ENCODE measurements at regions not wholly inside any gene's neighbourhood (a gene's known extent, or its start where the extent isn't known, plus 50 kb on each side); places are given as distances from the start of the nearest gene placed in this dataset.

DNA sequence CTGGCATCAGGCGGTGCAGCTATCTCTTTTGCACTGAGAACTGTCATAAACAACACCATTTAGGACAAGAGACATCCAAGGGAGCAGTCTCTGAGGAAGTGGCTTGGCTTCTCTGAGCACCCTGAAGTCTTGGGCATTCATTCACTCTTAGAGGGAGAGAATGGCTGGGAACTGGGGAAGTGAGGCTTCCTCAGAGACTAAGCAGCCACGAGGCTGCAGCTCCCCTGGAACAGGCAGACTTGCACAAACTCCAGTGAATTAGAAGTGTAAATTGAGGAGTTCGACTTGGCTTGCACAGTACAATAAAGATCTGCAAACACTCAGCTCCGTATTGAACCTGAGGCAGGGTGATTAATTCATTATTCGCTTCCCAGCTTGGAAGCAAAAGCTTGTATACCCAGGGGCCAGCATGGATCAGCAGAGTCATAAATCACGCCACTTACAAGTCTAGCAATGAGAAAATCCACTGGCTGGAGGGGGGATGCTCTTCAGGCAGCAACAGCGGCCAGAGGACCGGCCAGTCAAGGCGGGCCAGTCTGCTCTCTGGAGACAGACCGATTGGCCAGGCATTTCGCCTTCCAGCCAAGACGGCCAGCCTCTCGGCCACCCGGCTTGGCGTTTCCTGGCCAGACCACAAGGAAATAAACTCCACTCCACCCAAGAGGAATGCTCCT lies 118.8 kb upstream of the ADPGK start:
- H3K36me3 Mint-ChIP-seq (ENCODE audit: unreplicated experiment), result no peaks in the 10 kb centered on the region
- peak overlapping the region; percentile 56 for H3K27ac Mint-ChIP-seq (ENCODE audit: unreplicated experiment)
- H3K27me3 Mint-ChIP-seq (ENCODE audit: unreplicated experiment), result peaks cover 3% of the 10 kb centered on the region
- peaks cover 33% of the 10 kb centered on the region for H3K4me1 Mint-ChIP-seq (ENCODE audit: unreplicated experiment)
- TF ChIP-seq, protein P1, sequence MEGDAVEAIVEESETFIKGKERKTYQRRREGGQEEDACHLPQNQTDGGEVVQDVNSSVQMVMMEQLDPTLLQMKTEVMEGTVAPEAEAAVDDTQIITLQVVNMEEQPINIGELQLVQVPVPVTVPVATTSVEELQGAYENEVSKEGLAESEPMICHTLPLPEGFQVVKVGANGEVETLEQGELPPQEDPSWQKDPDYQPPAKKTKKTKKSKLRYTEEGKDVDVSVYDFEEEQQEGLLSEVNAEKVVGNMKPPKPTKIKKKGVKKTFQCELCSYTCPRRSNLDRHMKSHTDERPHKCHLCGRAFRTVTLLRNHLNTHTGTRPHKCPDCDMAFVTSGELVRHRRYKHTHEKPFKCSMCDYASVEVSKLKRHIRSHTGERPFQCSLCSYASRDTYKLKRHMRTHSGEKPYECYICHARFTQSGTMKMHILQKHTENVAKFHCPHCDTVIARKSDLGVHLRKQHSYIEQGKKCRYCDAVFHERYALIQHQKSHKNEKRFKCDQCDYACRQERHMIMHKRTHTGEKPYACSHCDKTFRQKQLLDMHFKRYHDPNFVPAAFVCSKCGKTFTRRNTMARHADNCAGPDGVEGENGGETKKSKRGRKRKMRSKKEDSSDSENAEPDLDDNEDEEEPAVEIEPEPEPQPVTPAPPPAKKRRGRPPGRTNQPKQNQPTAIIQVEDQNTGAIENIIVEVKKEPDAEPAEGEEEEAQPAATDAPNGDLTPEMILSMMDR (IDR thresholded peaks at IDR 0.05), result no peak
- no peak overlapping the region for H3K4me3 Mint-ChIP-seq (ENCODE audit: unreplicated experiment)
- no peak for DNase-seq (ENCODE audit: extremely low spot score, unreplicated experiment)
- H3K9me3 Mint-ChIP-seq (ENCODE audit: unreplicated experiment), result no peaks in the 10 kb centered on the region

DNA sequence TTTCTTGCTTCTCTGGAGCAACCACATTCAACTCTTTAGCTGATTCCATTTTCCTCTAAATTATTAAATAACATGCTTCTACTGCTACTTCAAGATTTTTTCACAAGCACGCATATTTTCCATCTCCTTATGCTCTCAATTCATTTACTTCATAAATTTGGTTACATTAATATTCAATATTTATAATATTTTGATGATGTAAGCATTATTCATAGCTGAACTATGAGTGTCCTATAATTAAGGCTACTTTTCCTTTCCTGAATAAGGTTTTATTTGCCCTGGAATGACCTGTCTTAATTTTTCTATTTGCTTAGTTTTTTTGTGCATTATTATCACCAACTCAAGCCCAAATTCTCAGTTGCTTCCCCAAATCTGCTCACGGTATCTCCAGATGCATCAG lies 109.4 kb upstream of the ADPGK start:
- H3K4me3 Mint-ChIP-seq (ENCODE audit: unreplicated experiment), result no peak overlapping the region
- H3K36me3 Mint-ChIP-seq (ENCODE audit: unreplicated experiment), result peaks cover 2% of the 10 kb centered on the region
- TF ChIP-seq, protein P1 (IDR thresholded peaks at IDR 0.05), result no peak
- H3K4me1 Mint-ChIP-seq (ENCODE audit: unreplicated experiment), result no peaks in the 10 kb centered on the region
- no peak for DNase-seq (ENCODE audit: extremely low spot score, unreplicated experiment)
- H3K27me3 Mint-ChIP-seq (ENCODE audit: unreplicated experiment), result peaks cover 9% of the 10 kb centered on the region
- H3K27ac Mint-ChIP-seq (ENCODE audit: unreplicated experiment), result no peak overlapping the region
- peaks cover 13% of the 10 kb centered on the region for H3K9me3 Mint-ChIP-seq (ENCODE audit: unreplicated experiment)

DNA sequence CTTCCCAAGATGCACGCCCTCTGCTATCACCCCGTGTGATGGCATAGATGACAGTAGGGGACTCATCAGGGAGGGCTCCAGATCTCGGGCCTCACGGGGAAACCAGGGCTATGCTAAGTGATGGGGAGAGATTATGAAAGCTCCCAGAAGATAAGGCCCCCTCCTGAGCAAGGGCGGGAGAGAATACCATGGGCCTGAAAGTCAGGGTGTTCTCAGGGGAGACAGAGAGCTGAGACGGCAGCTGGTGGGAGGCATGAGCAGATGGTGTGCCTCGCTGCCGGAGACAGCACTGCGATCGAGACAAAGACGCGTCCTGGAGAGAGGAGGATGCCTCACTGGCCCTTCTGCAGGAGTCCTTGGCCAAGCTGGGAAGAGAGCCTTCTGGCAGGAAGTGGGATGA lies 106.5 kb upstream of the ADPGK start:
- peak; percentile 76 for DNase-seq (ENCODE audit: extremely low spot score, unreplicated experiment)
- Mint-ChIP-seq H3K27ac (ENCODE audit: unreplicated experiment) (no peak overlapping the region), H3K27me3 (ENCODE audit: unreplicated experiment) (peaks cover 9% of the 10 kb centered on the region), H3K4me1 (ENCODE audit: unreplicated experiment) (no peaks in the 10 kb centered on the region), H3K9me3 (ENCODE audit: unreplicated experiment) (peaks cover 14% of the 10 kb centered on the region), H3K4me3 (ENCODE audit: unreplicated experiment) (no peak overlapping the region), H3K36me3 (ENCODE audit: unreplicated experiment) (peaks cover 2% of the 10 kb centered on the region)
- TF ChIP-seq, protein P1 (IDR thresholded peaks at IDR 0.05), result no peak

DNA sequence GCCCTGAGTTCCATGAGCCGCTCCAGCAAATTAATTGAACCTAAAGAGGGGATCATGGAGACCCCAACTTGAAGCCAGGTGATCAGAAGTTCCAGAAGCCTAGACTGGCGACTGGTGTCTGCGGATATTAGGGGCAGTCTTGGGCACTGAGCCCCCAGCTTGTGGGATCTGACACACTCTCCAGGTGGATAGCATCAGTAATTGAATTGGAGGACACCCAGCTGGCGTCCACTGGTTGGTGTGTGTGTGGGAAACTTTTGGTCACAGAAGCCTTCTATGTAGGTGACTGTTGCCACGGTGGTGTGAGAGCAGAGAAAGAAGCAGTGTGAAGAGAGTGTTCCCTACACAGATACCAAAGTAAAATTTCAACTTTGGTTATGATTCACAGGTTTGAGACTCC lies 106.0 kb upstream of the ADPGK start:
- peaks cover 2% of the 10 kb centered on the region for H3K36me3 Mint-ChIP-seq (ENCODE audit: unreplicated experiment)
- no peak overlapping the region for H3K4me3 Mint-ChIP-seq (ENCODE audit: unreplicated experiment)
- no peaks in the 10 kb centered on the region for H3K4me1 Mint-ChIP-seq (ENCODE audit: unreplicated experiment)
- DNase-seq (ENCODE audit: extremely low spot score, unreplicated experiment), result no peak
- TF ChIP-seq, protein P1 (IDR thresholded peaks at IDR 0.05), result no peak
- H3K9me3 Mint-ChIP-seq (ENCODE audit: unreplicated experiment), result peaks cover 12% of the 10 kb centered on the region
- no peak overlapping the region for H3K27ac Mint-ChIP-seq (ENCODE audit: unreplicated experiment)
- peaks cover 9% of the 10 kb centered on the region for H3K27me3 Mint-ChIP-seq (ENCODE audit: unreplicated experiment)

DNA sequence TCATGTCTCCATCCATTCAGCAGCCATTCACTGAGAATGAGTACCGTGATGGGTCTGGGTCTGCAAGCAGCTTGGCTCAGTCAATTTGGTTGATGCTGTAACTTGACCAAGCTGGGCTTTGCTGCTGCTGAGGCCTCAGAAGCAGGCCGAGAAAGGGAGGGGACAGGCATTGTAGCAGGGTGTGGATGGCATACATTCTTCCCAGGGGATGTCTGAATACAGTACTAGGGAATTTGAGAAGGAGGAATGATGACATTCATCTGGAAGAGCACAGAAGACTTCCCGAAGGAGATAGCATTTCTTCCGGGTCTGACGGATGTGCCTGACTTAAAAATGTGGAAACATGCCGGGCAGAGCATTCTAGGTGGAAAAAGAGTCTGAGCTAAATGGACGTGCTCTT lies 105.3 kb upstream of the ADPGK start:
- peaks cover 6% of the 10 kb centered on the region for H3K9me3 Mint-ChIP-seq (ENCODE audit: unreplicated experiment)
- TF ChIP-seq, protein P1 (IDR thresholded peaks at IDR 0.05), result no peak
- H3K27ac Mint-ChIP-seq (ENCODE audit: unreplicated experiment), result no peak overlapping the region
- H3K4me1 Mint-ChIP-seq (ENCODE audit: unreplicated experiment), result no peaks in the 10 kb centered on the region
- no peak overlapping the region for H3K4me3 Mint-ChIP-seq (ENCODE audit: unreplicated experiment)
- DNase-seq (ENCODE audit: extremely low spot score, unreplicated experiment), result peak; percentile 40
- H3K36me3 Mint-ChIP-seq (ENCODE audit: unreplicated experiment), result peaks cover 2% of the 10 kb centered on the region
- peaks cover 9% of the 10 kb centered on the region for H3K27me3 Mint-ChIP-seq (ENCODE audit: unreplicated experiment)

Data from osteocyte (in vitro differentiated cells).